Left forelimb (tissue), 1 donor: ENCODE measurements at regions not wholly inside any gene's neighbourhood (a gene's known extent, or its start where the extent isn't known, plus 50 kb on each side); places are given as distances from the start of the nearest gene placed in this dataset.

Experiments used
- DNase-seq: peaks from one replicate; pipeline ENCODE4 v3.0.0-alpha.2; 2018; ENCODE audit warnings: low spot score

DNA sequence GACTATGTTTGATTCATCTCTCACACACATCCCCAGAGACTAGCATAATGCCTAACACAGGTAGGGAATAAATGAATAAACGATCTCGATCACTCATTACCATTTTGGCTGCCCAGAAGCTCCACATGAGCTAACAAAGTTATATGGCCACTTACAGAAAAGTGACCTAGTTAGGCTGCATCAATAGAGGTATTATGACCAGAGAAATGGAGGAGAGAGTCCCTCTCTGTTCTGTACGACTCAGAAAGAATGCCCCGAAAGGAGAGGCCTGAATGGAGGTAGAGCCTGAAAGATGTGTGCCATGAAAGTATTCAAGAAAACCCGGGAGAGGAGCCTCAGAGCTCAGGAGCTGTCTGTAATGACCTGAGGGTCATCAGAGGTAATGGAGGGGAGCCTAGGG, 208.2 kb upstream of the GRIK3 start:
- no peak for DNase-seq

DNA sequence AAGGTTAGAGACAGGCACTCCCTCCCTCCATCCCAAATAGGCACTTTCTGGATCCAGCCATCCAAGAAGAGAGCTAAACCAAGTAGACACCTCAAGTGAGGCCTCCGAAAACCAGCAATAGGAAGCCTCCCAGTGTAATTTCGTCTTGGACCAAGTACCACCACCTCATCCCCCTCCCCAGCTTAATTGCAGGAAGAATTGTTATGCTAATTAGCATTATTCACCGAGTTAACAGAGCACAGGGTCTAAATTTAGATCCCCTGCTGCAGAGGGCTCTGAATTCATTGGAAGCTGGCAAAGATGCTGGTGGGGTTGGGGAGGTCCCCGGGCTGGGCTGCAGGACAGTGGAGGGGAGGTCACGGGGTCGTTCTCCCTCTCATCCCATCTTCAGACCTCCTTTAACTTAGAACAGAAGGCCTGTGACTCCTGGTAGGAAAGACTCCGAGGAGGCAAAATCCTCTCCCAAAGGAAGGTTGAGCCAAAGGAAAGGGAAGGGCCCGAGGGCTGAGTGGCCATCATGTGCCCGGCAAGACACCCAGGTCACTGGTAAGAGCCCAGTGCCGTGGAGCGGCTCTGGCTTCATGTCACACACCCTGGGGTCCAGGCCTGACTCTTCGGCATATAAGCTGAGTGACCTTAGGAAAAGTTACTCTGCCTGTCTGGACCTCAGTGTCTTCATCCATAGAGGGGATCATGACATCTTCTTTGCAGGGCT, 209.2 kb upstream of the GRIK3 start:
- DNase-seq, result peak; percentile 26

GRCh38 chr1:37244083-37244480, 209.8 kb upstream of the GRIK3 start:
- no peak for DNase-seq

DNA sequence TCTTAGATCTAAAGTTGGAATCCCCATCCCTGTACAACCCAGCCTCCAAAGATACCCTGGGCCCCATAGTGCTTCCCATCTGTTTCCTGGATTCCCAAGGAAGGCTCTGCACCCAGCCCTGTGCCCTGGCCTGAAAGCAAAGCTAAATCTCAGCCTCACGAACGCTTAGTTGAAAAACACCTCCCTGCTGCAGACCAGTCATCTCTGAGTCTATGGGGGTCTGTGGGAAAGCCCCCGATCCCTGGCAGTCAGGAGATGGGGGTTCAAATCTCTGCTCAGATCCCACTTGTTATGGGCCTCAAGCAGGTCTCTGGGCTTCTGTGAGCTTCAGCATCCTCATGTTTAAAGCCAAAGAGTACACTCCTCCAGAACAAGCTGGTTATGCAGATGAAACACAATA, 210.5 kb upstream of the GRIK3 start:
- DNase-seq, result peak; percentile 38

- DNase-seq, result no peak
These were observed 212.3 kb upstream of the GRIK3 start for GRCh38 chr1:37246631-37247030.

GRCh38 chr1:37250371-37250770, 216.1 kb upstream of the GRIK3 start:
- no peak for DNase-seq

DNA sequence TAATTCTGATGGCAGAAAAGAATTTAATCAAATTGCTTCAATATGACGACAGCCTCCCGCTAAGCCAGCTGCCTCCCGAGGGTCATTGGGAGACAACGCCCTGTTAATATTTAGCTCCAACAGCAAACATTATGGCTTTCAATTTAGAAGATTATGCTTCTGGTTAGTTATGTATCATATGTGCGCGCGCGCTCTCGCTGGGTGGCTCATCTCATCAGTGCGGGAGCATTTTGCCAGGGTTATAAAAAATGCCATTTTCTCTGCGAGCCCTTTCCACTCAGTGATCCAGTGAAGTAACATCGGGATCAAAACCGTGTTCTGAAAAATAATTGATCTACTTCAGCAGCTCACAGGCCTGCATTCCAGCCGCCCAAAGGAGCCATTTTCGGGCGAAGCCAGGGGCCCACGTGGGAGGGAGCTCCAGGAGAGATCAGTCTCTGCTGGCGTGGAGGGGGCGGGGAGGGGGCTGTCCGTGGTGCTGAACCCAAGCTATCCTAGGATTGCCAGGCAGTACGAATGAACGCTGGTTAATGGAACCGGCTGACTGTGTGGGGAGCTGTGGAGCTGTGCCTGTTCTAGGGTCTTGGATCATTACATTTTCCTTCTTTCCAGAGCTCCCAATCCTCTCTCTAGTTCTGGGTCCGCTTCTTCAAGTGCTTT, 219.1 kb upstream of the ZC3H12A start:
- no peak for DNase-seq

- DNase-seq, result no peak
These were observed 218.5 kb upstream of the ZC3H12A start for GRCh38 chr1:37255868-37256267.

GRCh38 chr1:37257646-37258045, 216.7 kb upstream of the ZC3H12A start:
- DNase-seq, result no peak

DNA sequence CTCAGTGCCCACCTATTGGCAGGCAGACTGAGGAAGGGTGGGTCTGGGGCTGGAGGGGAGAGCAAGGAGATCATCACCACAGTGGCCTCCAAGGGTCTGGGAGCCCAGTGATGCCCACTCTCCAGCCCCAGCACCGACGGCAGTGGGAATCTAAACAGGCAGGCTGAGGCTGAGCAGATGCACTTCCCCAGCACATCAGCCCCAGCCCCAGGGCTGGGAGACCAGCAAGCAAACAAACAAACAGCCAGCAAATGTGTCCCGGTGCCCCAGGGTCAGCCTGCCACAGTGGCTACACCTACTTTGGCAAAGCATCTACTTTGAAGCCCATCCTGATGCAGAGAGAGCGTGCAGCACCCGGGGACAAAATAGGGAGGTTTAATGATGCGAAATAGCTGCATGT, 216.3 kb upstream of the ZC3H12A start:
- DNase-seq, result no peak

- DNase-seq, result no peak
These were observed 215.4 kb upstream of the ZC3H12A start for GRCh38 chr1:37259019-37259418.

DNA sequence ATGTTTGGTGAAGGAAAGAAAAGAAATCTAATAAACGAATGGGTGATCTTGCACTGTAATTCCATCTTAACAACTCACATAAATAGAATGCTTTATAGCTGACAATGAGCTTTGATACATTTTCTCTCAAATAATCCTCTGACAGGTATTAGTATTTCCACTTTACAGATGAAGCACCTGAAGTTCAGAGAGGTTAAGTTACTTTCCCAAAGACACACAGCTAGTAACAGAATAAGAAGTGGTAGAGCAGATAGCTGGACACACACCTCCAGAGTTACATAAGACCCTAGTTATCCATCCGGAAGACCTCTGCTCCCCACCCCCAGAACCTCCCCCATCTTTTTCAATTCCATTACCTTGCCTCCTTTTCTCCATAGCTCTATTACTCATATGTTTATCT, 213.3 kb upstream of the ZC3H12A start:
- DNase-seq, result no peak

- DNase-seq, result no peak
These were observed 211.8 kb upstream of the ZC3H12A start for GRCh38 chr1:37262439-37263170.

DNA sequence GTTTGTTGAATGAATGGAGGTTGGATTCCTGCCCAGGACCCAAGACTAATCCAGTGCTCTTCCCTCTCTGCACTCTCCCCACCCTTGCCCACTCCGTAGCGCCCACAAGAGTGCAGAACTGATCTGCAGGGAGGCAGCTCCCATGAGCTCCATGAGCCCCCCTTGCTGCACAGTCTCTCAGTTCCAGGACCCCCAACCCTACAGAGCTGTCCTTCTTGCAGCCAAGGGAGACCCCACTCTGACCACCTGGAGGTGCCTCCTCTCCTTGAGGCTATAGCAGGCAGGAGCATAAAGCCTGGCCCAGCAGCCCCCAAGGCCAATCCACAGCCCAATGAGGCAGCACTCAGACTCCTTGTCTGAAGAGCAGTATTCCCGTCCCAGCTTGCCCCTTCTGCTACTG, 209.2 kb upstream of the ZC3H12A start:
- no peak for DNase-seq

DNA sequence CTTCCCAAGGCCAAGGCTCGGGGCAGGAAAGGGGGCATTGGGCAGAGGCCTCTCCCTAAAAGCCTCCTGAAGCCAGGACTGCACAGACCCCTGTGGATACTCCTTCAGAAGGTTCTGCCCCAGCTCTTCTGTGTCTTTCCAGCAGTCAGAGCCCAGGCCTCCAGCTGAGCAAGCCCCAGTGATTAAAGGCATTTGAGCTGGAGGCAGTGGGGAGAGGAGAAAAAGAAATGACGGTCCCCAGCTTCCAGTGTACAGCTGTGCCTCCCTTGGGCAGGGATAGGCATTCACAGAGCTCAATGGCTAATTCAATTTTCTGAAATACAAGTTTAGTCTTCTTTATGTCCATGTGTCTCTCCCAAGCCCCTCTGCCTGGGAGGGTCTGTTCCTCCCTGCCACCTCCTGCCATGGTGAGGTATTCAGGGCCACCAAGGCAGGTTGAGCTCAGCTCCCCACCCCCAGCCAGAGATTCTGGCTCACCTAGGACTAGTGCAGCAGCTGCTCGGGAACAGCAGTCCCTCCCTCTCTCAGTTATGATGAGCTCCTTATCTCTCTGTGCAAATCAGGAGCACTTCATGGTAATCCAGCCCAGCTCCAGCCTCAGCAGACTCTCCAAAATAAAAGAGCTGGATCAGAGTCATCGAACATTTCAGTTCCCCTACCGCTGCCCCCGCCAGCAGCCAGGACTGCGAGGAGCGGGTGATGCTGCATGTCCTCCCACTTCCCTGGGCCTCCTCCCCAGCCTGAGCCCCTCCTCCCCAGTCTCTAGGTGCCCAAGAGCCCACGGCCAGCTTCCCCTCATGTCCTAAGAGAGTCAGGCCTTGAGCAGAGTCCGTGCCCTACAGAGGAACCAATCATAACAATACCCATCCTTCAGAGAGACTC, 208.4 kb upstream of the ZC3H12A start:
- no peak for DNase-seq

GRCh38 chr1:37267111-37267835, 207.1 kb upstream of the ZC3H12A start:
- DNase-seq, result no peak

GRCh38 chr1:37270639-37271038, 203.7 kb upstream of the ZC3H12A start:
- DNase-seq, result no peak

GRCh38 chr1:37272626-37273025, 201.8 kb upstream of the ZC3H12A start:
- DNase-seq, result no peak

DNA sequence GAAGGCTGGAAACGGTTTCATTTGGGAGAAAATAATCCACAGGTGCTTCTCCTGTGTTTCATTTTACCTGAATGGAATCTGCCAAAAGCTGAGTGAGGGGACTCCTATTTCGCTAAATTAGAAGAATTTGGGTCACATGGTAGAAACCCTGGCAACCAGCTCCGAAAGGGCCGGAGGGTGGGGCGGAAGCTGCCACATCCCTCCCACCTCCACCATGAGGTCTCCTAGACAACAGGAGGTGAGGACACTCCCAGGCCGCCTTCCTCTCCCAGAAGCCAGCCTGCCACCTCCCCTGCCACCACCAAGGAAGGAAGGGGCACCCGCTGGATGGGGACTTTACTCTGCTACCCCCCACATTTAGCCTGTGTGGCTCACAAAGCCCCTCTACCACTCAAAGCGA, 199.9 kb upstream of the ZC3H12A start:
- DNase-seq, result no peak

- no peak for DNase-seq
These were observed 199.3 kb upstream of the ZC3H12A start for GRCh38 chr1:37274938-37275631.

GRCh38 chr1:37277366-37277765, 197.0 kb upstream of the ZC3H12A start:
- no peak for DNase-seq
